Activated CD4-positive, alpha-beta T cell treated with anti-CD3 and anti-CD28 coated beads, Interleukin-2, amount 10 ng/mL, durations not matched to agents 7 days and 5 days (primary cell): ENCODE measurements at regions not wholly inside any gene's neighbourhood (a gene's known extent, or its start where the extent isn't known, plus 50 kb on each side); places are given as distances from the start of the nearest gene placed in this dataset.

Source experiments
- CTCF ChIA-PET: fragments of 350-600 bp; sonication (Branson Sonifier 250); formaldehyde crosslinking; loops from one replicate; lab custom pipeline; 2021; ENCODE audit warnings: antibody characterized with exemption; lab: Charles Lee
- POLR2A ChIA-PET: fragments of 350-600 bp; sonication (Branson Sonifier 250); formaldehyde crosslinking; loops from one replicate; lab custom pipeline; 2021; ENCODE audit warnings: antibody characterized with exemption; lab: Charles Lee
- DNase-seq: peaks from one replicate; pipeline ENCODE4 v3.0.0-alpha.2; 2020
- H3K27ac Mint-ChIP-seq: one replicate; pipeline ENCODE4 v1.8.0; 2021; ENCODE audit warnings: mild to moderate bottlenecking, moderate library complexity, mixed read lengths
- H3K27me3 Mint-ChIP-seq: one replicate; pipeline ENCODE4 v1.8.0; 2021; ENCODE audit warnings: mixed read lengths
- H3K36me3 Mint-ChIP-seq: one replicate; pipeline ENCODE4 v1.8.0; 2021; ENCODE audit warnings: low read depth, mixed read lengths
- H3K4me1 Mint-ChIP-seq: one replicate; pipeline ENCODE4 v1.8.0; 2021; ENCODE audit warnings: mixed read lengths
- H3K4me3 Mint-ChIP-seq: one replicate; pipeline ENCODE4 v1.8.0; 2021; ENCODE audit warnings: mild to moderate bottlenecking, moderate library complexity, mixed read lengths
- H3K9me3 Mint-ChIP-seq: one replicate; pipeline ENCODE4 v1.8.0; 2021; ENCODE audit warnings: mixed read lengths

DNA sequence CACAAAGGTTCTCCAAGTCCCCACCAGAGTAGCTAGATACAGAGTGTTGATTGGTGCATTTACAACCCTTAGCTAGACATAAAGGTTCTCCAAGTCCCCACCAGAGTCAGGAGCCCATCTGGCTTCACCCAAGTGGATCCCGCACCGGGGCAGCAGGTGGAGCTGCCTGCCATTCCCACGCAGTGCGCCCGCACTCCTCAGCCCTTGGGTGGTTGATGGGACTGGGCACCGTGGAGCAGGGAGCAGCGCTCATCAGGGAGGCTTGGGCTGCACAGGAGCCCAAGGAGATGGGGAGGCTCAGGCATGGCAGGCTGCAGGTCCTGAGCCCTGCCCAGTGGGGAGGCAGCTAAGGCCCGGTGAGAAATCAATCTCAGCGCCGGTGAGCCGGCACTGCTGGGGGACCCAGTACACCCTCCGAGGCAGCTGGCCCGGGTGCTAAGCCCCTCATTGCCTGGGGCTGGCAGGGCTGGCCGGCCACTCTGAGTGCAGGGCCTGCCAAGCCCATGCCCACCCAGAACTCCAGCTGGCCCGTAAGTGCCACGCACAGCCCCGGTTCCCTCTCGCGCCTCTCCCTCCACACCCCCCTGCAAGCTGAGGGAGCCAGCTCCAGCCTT is 404.1 kb downstream of the METTL15 start:
- no peak for DNase-seq
- H3K9me3 Mint-ChIP-seq: peaks cover 2% of the 10 kb centered on the region
- ChIA-PET CTCF (no interaction called here), POLR2A (no interaction called here)
- H3K27me3 Mint-ChIP-seq: no peaks in the 10 kb centered on the region
- H3K36me3 Mint-ChIP-seq: no peaks in the 10 kb centered on the region
- no peak overlapping the region for H3K4me3 Mint-ChIP-seq
- H3K4me1 Mint-ChIP-seq: no peaks in the 10 kb centered on the region
- H3K27ac Mint-ChIP-seq: no peak overlapping the region

DNA sequence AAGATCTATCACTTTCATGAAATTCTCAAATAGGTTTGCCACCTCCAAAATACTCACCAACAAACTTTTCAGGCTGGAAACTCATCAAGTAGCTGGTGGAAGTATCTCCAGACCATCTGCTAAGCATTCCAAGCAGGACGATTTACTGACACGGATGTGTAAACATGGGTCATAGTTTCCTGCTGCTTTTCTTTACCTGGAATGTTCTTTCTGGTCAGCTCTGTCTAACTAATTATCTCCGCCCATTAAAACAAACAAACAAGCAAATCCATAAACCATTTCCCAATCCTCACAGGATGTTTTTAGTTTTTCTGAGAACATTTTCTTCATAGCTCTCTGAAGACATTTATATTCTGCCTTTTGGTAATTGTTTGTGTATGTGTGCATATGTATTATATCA is 397.0 kb downstream of the METTL15 start:
- no peak overlapping the region for H3K4me3 Mint-ChIP-seq
- peaks cover 2% of the 10 kb centered on the region for H3K9me3 Mint-ChIP-seq
- no peaks in the 10 kb centered on the region for H3K4me1 Mint-ChIP-seq
- H3K27me3 Mint-ChIP-seq: no peaks in the 10 kb centered on the region
- CTCF ChIA-PET: no interaction called here
- POLR2A ChIA-PET: no interaction called here
- H3K36me3 Mint-ChIP-seq: no peaks in the 10 kb centered on the region
- no peak for DNase-seq
- H3K27ac Mint-ChIP-seq: no peak overlapping the region

DNA sequence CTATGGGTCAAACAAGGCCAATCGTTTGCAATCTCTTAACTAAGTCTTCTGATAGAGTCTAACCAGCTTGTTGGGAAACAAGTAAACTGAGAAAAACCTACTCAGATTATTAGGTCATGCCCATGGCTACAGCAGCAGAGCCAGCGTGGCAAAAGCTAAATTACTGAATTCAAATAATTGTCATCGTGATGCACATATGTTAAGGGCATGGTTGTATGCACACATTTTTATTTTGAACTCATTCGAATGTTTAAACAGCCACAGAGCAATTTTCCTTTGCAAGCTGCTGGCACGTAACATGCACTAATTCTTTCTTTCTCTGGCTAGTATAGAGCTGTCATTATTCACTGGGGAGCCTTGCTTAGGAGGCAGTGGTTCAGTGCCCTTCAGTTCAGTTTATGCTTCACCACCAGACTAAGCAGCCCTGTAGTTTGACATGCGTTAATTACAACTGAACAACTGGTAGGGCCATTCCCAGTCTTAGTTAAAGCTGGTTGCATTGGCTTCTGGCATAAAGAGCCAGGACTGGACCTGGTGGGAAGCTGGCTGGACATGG is 396.4 kb downstream of the METTL15 start:
- Mint-ChIP-seq H3K36me3 (no peaks in the 10 kb centered on the region), H3K9me3 (peaks cover 2% of the 10 kb centered on the region), H3K27ac (no peak overlapping the region), H3K4me3 (no peak overlapping the region), H3K27me3 (no peaks in the 10 kb centered on the region), H3K4me1 (no peaks in the 10 kb centered on the region)
- DNase-seq: no peak
- ChIA-PET POLR2A (no interaction called here), CTCF (no interaction called here)

DNA sequence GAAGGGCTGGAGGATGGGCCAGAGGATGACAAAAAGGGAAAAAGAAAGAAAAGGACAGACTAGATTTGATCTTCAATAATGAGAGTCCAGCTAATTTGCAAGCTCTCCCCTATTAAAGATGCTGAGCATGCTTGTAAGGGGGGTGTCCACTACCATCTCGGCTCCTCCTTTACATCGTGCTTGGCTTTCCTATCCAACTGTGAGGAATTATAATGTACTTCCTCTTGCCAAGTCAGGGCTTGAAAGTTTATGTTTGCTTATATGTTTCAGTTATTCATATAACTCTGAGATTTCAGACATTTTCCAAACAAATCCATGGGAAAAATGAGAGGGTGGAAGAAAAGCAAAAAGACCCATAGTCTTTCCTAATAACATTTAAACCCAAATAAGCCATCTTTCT is 387.1 kb downstream of the METTL15 start:
- POLR2A ChIA-PET: no interaction called here
- no peaks in the 10 kb centered on the region for H3K4me1 Mint-ChIP-seq
- no peak for DNase-seq
- CTCF ChIA-PET: no interaction called here
- H3K9me3 Mint-ChIP-seq: no peaks in the 10 kb centered on the region
- no peak overlapping the region for H3K4me3 Mint-ChIP-seq
- no peak overlapping the region for H3K27ac Mint-ChIP-seq
- no peaks in the 10 kb centered on the region for H3K27me3 Mint-ChIP-seq
- H3K36me3 Mint-ChIP-seq: no peaks in the 10 kb centered on the region

DNA sequence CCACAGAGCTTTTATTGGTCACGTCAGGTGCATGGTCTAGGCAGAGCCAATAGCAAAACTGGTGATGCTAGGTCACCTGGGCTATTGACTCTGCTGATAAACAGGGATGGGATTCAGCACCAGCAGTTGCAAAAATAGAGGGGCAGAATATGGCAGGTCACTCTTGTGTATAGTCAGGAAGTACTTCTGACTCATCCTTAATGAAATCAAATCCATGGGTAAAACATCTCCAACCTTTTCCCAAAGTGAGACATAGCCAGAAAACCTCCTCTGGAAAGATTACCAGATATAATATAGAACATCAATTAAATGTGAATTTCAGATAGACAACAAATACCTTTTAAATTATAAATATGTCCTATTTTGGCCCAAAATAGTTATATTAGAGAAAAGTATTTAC is 383.2 kb downstream of the METTL15 start:
- POLR2A ChIA-PET: no interaction called here
- Mint-ChIP-seq H3K4me3 (no peak overlapping the region), H3K36me3 (no peaks in the 10 kb centered on the region)

DNA sequence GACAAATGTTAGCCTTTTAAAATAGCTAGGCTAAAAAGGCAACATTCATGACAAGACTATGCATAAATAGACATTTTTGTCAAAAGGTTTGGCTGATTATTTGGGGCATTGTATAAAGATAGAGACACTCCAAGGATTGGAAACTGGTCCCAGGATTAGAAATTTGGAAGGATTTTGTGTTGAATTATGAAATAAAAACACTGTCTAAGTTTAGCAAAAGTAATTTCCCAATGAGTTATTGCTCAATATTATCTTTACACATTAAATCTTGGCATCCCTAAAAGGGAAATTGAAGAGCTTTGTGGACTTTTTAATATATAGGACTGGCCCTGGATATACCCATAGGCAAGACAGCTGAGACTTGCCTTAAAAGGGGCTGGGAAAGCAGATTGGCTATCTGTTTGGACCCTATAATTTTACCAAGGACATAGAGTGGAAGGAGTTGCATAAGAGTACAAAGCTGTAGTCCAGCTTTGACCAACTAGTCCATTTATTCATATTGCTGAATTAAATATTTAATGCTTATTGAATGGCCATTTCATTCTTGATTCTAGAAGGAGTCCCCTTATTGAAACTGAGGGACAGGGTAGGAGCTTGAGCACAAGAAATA is 382.7 kb downstream of the METTL15 start:
- H3K4me3 Mint-ChIP-seq: no peak overlapping the region
- no peak for DNase-seq
- no peak overlapping the region for H3K27ac Mint-ChIP-seq
- H3K36me3 Mint-ChIP-seq: no peaks in the 10 kb centered on the region
- no peaks in the 10 kb centered on the region for H3K9me3 Mint-ChIP-seq
- CTCF ChIA-PET: interaction anchor here (1.1 kb wide), 1 partner anchor 134 kb away, joined by 3 read pairs; no protein-coding TSS in a partner anchor
- POLR2A ChIA-PET: no interaction called here
- H3K4me1 Mint-ChIP-seq: no peaks in the 10 kb centered on the region
- no peaks in the 10 kb centered on the region for H3K27me3 Mint-ChIP-seq

More for the DNA sequence above, 383.2 kb downstream of the METTL15 start:
- H3K9me3 Mint-ChIP-seq: no peaks in the 10 kb centered on the region
- CTCF ChIA-PET: interaction anchor here (1.1 kb wide), 1 partner anchor 134 kb away, joined by 3 read pairs; no protein-coding TSS in a partner anchor
- H3K4me1 Mint-ChIP-seq: no peaks in the 10 kb centered on the region
- H3K27me3 Mint-ChIP-seq: no peaks in the 10 kb centered on the region
- no peak overlapping the region for H3K27ac Mint-ChIP-seq
- DNase-seq: no peak

DNA sequence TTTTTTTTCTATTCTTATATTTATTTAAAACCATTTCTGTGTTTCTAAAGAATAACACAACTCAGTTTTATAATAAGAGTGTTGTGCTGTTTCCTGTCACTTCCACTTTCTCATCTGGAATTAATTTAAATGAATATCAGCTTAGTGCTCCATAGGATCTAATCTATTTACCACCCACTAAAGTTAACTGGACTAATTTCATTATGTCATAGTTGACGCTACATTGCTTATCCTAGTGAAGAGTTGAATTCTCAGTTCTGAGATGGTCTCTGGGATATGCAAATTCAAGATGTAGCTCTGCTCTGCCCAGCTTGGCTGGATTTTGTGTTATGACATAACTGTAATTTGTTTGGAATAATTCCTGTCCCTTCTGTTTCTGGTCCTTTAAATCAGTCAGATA is 380.1 kb downstream of the METTL15 start:
- Mint-ChIP-seq H3K27ac (no peak overlapping the region), H3K27me3 (no peaks in the 10 kb centered on the region), H3K9me3 (no peaks in the 10 kb centered on the region), H3K36me3 (no peaks in the 10 kb centered on the region), H3K4me1 (no peaks in the 10 kb centered on the region), H3K4me3 (no peak overlapping the region)
- POLR2A ChIA-PET: no interaction called here
- CTCF ChIA-PET: no interaction called here
- no peak for DNase-seq

DNA sequence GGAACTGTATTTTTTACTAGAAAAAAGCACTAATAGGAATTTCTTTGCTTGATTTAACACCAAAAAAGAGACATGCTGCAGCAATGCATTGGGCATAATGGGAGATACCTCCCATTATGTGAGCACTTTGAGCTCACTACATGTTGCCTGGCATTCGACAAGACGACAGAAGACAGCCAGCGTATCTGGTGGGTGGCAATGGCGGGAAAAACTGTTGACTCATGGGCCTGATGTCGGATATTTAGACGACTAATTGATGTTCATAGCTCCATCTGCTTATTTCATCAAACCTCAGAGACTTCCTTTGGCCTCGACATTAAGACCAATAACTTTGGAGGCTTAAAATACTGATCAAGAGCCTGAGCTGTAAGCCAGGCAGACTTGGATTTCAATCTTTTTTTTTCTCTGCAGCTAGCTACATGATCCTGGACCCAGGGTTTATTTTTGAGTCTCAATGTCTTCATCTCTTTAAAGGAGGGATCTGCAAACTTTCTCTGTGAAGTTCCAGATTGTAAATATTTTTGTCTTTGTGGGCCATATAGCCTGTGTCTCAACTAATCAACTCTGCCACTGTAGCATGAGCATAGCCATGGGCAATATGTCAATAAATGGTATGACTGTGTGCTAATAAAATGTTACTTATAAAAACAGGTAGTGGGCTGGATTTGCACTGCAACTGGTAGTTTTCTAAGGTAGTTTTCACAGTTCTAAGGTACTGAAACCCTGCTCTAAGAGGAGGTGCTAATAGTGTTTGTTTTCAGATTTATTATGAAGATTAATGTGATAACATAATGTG is 375.1 kb downstream of the METTL15 start:
- Mint-ChIP-seq H3K36me3 (no peaks in the 10 kb centered on the region), H3K9me3 (no peaks in the 10 kb centered on the region), H3K27me3 (no peaks in the 10 kb centered on the region), H3K4me1 (no peaks in the 10 kb centered on the region), H3K4me3 (no peak overlapping the region), H3K27ac (no peak overlapping the region)
- no peak for DNase-seq
- CTCF ChIA-PET: no interaction called here
- POLR2A ChIA-PET: no interaction called here

DNA sequence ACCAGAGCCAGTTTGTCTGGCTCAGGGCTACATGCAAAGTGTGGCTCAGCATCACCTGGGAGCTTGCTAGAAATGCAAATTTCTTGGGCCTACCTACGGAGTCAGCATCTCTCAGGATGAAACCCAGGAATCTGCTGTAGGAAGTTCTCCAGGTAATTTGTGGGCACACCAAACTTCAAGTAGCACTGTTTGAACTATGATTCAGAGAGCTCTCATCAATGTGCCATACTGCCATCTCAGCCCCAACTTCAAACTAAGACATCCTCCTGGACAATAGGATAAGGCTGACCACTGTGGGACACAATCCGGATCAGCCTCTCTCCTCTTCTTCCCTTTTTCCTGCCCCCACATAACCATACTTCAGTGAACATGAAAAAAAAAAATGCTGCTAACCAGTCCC is 374.5 kb downstream of the METTL15 start:
- no peak overlapping the region for H3K4me3 Mint-ChIP-seq
- ChIA-PET POLR2A (no interaction called here), CTCF (no interaction called here)
- H3K4me1 Mint-ChIP-seq: no peaks in the 10 kb centered on the region
- no peaks in the 10 kb centered on the region for H3K36me3 Mint-ChIP-seq
- H3K9me3 Mint-ChIP-seq: no peaks in the 10 kb centered on the region
- no peak for DNase-seq
- no peak overlapping the region for H3K27ac Mint-ChIP-seq
- H3K27me3 Mint-ChIP-seq: no peaks in the 10 kb centered on the region

DNA sequence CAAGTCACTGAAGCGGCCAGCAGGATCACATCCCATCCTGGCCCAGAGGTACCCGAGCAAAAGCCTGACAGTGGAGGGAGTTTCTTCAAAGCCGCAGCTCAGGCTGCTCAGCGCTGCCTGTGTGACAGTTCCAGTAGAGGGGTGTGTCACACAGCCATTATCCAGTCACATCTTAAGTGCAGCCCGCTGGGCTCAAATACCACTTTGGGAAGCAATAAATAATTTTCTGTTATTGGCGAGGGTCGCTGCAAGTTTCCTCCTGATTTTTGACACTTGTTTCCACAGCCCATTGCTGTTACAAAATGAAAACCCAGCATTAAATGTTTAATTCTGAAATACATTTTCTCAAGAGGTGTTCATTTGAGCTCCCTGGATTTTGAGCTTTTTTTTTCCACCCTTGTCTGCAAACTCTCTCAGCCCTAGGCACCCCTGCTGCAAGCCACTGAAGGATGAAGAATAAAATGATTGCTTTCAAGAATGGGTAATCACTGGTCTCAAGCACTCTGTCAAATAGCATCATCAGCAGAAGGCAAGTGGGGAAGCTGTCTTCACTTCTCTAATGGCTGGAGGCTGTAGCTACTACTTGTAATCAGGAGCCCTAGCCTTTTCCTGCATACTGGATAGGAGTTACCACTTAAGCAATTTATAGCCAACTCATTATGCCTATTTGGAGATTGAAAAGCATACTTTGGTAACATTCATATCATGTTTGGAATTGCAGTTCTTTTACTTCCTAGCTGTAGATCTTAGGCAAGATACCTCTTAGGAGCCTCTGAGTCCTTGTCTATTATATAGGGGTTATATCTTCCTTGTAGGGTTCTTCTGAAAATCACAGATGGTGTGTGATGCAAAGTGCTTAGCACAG is 373.7 kb downstream of the METTL15 start:
- POLR2A ChIA-PET: no interaction called here
- no peaks in the 10 kb centered on the region for H3K4me1 Mint-ChIP-seq
- H3K9me3 Mint-ChIP-seq: no peaks in the 10 kb centered on the region
- CTCF ChIA-PET: no interaction called here
- H3K27ac Mint-ChIP-seq: no peak overlapping the region
- H3K27me3 Mint-ChIP-seq: no peaks in the 10 kb centered on the region
- no peaks in the 10 kb centered on the region for H3K36me3 Mint-ChIP-seq
- no peak for DNase-seq
- no peak overlapping the region for H3K4me3 Mint-ChIP-seq

DNA sequence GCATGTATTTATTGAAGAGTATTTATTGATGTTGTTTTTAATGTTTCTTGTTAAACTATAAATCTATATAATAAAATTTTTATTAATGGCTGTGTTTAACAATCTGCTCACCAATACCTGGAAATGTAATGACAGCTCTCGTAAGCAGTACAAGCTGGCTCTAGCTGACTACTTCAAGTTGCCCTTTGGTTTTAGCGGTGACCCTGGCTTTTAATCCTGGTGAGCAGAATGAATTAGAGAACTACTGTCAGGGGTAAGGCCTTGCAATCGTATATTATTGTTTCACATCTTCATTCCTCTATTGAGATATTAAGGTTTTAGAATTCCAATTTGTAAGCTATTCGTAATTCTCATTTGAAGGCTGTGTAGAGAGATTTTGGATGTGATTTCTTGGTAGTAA is 372.2 kb downstream of the METTL15 start:
- Mint-ChIP-seq H3K4me1 (no peaks in the 10 kb centered on the region), H3K9me3 (no peaks in the 10 kb centered on the region), H3K36me3 (no peaks in the 10 kb centered on the region), H3K4me3 (no peak overlapping the region), H3K27ac (no peak overlapping the region), H3K27me3 (no peaks in the 10 kb centered on the region)
- CTCF ChIA-PET: no interaction called here
- DNase-seq: no peak
- POLR2A ChIA-PET: no interaction called here

DNA sequence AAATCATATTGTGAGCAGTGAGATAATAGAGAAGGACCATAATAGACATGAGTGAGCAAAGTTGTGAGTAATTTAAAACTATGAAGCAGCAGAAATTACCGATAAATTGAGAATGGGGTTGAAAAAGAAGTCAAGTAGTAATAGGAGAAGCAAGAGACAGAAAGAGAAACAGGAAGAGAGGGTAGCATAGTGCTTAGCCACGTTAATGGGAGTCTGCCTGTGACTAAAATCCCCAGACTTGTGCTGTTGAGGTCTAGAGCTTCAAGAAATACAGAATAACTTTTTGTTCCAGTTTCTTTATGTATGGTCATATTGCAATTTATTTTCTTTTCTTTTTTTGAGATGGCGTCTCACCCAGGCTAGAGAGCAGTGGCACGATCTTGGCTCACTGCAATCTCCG is 368.7 kb downstream of the METTL15 start:
- no peak overlapping the region for H3K27ac Mint-ChIP-seq
- ChIA-PET POLR2A (no interaction called here), CTCF (no interaction called here)
- DNase-seq: no peak
- H3K4me1 Mint-ChIP-seq: no peaks in the 10 kb centered on the region
- no peaks in the 10 kb centered on the region for H3K9me3 Mint-ChIP-seq
- H3K4me3 Mint-ChIP-seq: no peak overlapping the region
- no peaks in the 10 kb centered on the region for H3K27me3 Mint-ChIP-seq
- no peaks in the 10 kb centered on the region for H3K36me3 Mint-ChIP-seq
